GM10266 (cell line): ENCODE measurements at regions not wholly inside any gene's neighbourhood (a gene's known extent, or its start where the extent isn't known, plus 50 kb on each side); places are given as distances from the start of the nearest gene placed in this dataset.

ENCODE experiments used
- DNase-seq: peaks from one replicate; pipeline ENCODE4 v3.0.0; 2012; ENCODE audit errors: extremely low spot score
- CTCF ChIP-seq: IDR thresholded peaks from 2 replicates; pipeline ENCODE4 v1.5.1; 2012; ENCODE audit warnings: mild to moderate bottlenecking, low read depth; ENCODE audit not compliant: control insufficient read depth, insufficient read depth; ENCODE audit errors: missing control alignments

GRCh38 chr11:116505298-116506262 lies 267.2 kb downstream of the BUD13 start:
- TF ChIP-seq CTCF = no peak
- no peak for DNase-seq

- TF ChIP-seq CTCF = no peak
- no peak for DNase-seq
Observed at GRCh38 chr11:116504541-116505297, 268.1 kb downstream of the BUD13 start.

- no peak for DNase-seq
- no peak for TF ChIP-seq CTCF
Observed at GRCh38 chr11:116503216-116504160, 269.3 kb downstream of the BUD13 start.

GRCh38 chr11:116502641-116503061 lies 270.1 kb downstream of the BUD13 start:
- DNase-seq = no peak
- no peak for TF ChIP-seq CTCF

GRCh38 chr11:116501728-116502127 lies 271.1 kb downstream of the BUD13 start:
- TF ChIP-seq CTCF = no peak
- no peak for DNase-seq

- no peak for TF ChIP-seq CTCF
- DNase-seq = no peak
Observed at GRCh38 chr11:116500947-116501602, 271.7 kb downstream of the BUD13 start.
